B cell (primary cell): ENCODE measurements at regions not wholly inside any gene's neighbourhood (a gene's known extent, or its start where the extent isn't known, plus 50 kb on each side); places are given as distances from the start of the nearest gene placed in this dataset.

Source experiments
- ATAC-seq: fragments of 200-7000 bp; cut with Tn5 transposase; one replicate; pipeline ENCODE4 v1.10.0; 2021; ENCODE audit warnings: low read depth, mild to moderate bottlenecking, moderate number of reproducible peaks, moderate library complexity
- CTCF ChIA-PET: fragments of 350-600 bp; sonication (Branson Sonifier 250); formaldehyde crosslinking; loops from one replicate; lab custom pipeline; 2021; ENCODE audit warnings: antibody characterized with exemption, inconsistent platforms; lab: Charles Lee
- POLR2A ChIA-PET: fragments of 350-600 bp; sonication (Branson Sonifier 250); formaldehyde crosslinking; loops from one replicate; lab custom pipeline; 2021; ENCODE audit warnings: antibody characterized with exemption; lab: Charles Lee
- DNase-seq: peaks from one replicate; pipeline ENCODE4 v3.0.0; 2013
- H2AFZ ChIP-seq: 2 replicates; pipeline ENCODE4 v1.6.1; 2012; ENCODE audit warnings: mild to moderate bottlenecking, low read depth, low read length; ENCODE audit not compliant: insufficient read depth, poor library complexity, severe bottlenecking
- H3K27ac ChIP-seq, 2 donors: 1 replicate in 1 of 2; 2 replicates in 1 of 2; pipeline ENCODE4 v1.5.1; 2012 to 2013; ENCODE audit warnings: low read length in 2 of 2, mild to moderate bottlenecking in 2 of 2, moderate library complexity in 1 of 2
- H3K27me3 ChIP-seq, 4 experiments: fragments of 200-600 bp in 1 of 4; sonication (generic) in 1 of 4; replicated peaks in 1 of 4; 1 replicate in 2 of 4; 2 replicates in 2 of 4; pipeline versions ENCODE4 v1.6.1 to v1.7.0; 2013 to 2016; ENCODE audit warnings: low read length in 3 of 4, mild to moderate bottlenecking in 2 of 4, mixed read lengths in 1 of 4, moderate library complexity in 1 of 4; ENCODE audit not compliant: insufficient read depth in 4 of 4, control insufficient read depth in 3 of 4; ENCODE audit errors: control extremely low read depth in 1 of 4
- H3K36me3 ChIP-seq, 2 experiments: replicated peaks in 1 of 2; 1 replicate in 1 of 2; 2 replicates in 1 of 2; pipeline versions ENCODE4 v1.6.1 to v1.7.1; 2013; ENCODE audit warnings: low read length in 1 of 2; ENCODE audit not compliant: insufficient read depth in 2 of 2, control insufficient read depth in 1 of 2; ENCODE audit errors: control extremely low read depth in 1 of 2, extremely low read depth in 1 of 2
- H3K4me1 ChIP-seq, 2 donors: fragments of 200-600 bp in 1 of 2; sonication (generic) in 1 of 2; 1 replicate in 1 of 2; 2 replicates in 1 of 2; pipeline versions ENCODE4 v1.5.1 to v1.6.1; 2013 to 2017; ENCODE audit warnings: low read length in 2 of 2; ENCODE audit not compliant: control insufficient read depth in 2 of 2, insufficient read depth in 2 of 2
- H3K4me2 ChIP-seq: replicated peaks from 2 replicates; pipeline ENCODE3; 2012; ENCODE audit warnings: mild to moderate bottlenecking, low read depth, low read length; ENCODE audit not compliant: poor library complexity, severe bottlenecking
- H3K4me3 ChIP-seq, 5 experiments: fragments of 200-600 bp in 1 of 5; sonication (generic) in 1 of 5; 1 replicate in 3 of 5; 2 replicates in 2 of 5; pipeline versions ENCODE4 v1.5.1 to v1.7.0; 2011 to 2016; ENCODE audit warnings: low read length in 4 of 5, mild to moderate bottlenecking in 4 of 5, low read depth in 2 of 5, control low read depth in 1 of 5, moderate library complexity in 1 of 5; ENCODE audit not compliant: insufficient read depth in 1 of 5; ENCODE audit errors: control extremely low read depth in 1 of 5, extremely low read depth in 1 of 5
- H3K79me2 ChIP-seq: fragments of 200-600 bp; sonication (generic); one replicate; pipeline ENCODE4 v1.6.0; 2016; ENCODE audit warnings: low read length; ENCODE audit not compliant: control insufficient read depth, insufficient read depth
- H3K9ac ChIP-seq: fragments of 200-600 bp; sonication (generic); 2 replicates; pipeline ENCODE4 v1.6.1; 2017; ENCODE audit warnings: mild to moderate bottlenecking, low read length, moderate library complexity
- H3K9me3 ChIP-seq, 3 donors: one replicate each; pipeline versions ENCODE4 v1.6.1 to v1.7.1; 2013; ENCODE audit warnings: low read length in 2 of 3; ENCODE audit not compliant: control insufficient read depth in 2 of 3, insufficient read depth in 1 of 3; ENCODE audit errors: control extremely low read depth in 1 of 3
- H4K20me1 ChIP-seq: 2 replicates; pipeline ENCODE4 v1.6.0; 2012; ENCODE audit warnings: mild to moderate bottlenecking, low read length; ENCODE audit not compliant: insufficient read depth, control insufficient read depth, poor library complexity, severe bottlenecking
- H3K27ac Mint-ChIP-seq: one replicate; pipeline ENCODE4 v1.8.0; 2021; ENCODE audit warnings: mixed read lengths
- H3K27me3 Mint-ChIP-seq: one replicate; pipeline ENCODE4 v1.8.0; 2021; ENCODE audit warnings: mixed read lengths
- H3K4me1 Mint-ChIP-seq: one replicate; pipeline ENCODE4 v1.8.0; 2021; ENCODE audit warnings: mixed read lengths
- H3K4me3 Mint-ChIP-seq: one replicate; pipeline ENCODE4 v1.8.0; 2021; ENCODE audit warnings: mixed read lengths
- H3K9me3 Mint-ChIP-seq: one replicate; pipeline ENCODE4 v1.8.0; 2022; ENCODE audit warnings: mixed read lengths; ENCODE audit not compliant: insufficient read depth
- EZH2 ChIP-seq: IDR thresholded peaks from 2 replicates; pipeline ENCODE4 v1.6.1; 2012; ENCODE audit warnings: borderline replicate concordance, low read depth, mild to moderate bottlenecking, moderate library complexity, low read length; ENCODE audit not compliant: insufficient read depth, poor library complexity, severe bottlenecking
- WGBS: methylation state at CpG from one replicate; pipeline ENCODE4 v1.1.5; 2013; ENCODE audit warnings: missing lambda C conversion rate; ENCODE audit not compliant: insufficient coverage; 5-methylcytosine and 5-hydroxymethylcytosine counted together
- intact Hi-C: fragments of 100-400 bp; cut with micrococcal nuclease; formaldehyde crosslinking; loops from one replicate; pipeline ENCODE4 v1.10.0; 2022
- TF ChIP-seq, protein P1 (sequence below): fragments of 200-600 bp; IDR thresholded peaks from one replicate; pipeline ENCODE4 v1.8.0; 2022; ENCODE audit warnings: antibody characterized with exemption, mild to moderate bottlenecking

DNA sequence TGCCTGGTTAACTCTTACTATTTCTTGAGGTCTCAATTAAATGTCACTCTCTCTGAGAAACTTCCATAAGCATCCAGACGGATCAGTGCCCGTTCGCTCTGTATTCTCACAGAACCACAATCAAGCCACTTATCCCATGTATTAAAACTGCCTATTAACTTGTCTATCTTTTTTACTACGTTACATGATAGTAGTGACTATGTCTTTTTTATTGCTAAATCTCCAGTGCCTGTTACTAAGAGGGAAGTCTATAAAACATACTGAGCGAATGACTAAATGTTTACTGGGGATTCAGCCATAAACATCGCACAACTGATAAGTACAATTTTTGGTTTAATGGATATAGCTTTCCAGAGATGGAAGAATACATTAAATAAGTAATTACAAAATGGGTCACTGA, 399.9 kb downstream of the NXPH1 start:
- CTCF ChIA-PET: no interaction called here
- no peak overlapping the region for H3K27ac ChIP-seq
- WGBS: no CpG with 5 or more reads among the region's 6 CpGs

DNA sequence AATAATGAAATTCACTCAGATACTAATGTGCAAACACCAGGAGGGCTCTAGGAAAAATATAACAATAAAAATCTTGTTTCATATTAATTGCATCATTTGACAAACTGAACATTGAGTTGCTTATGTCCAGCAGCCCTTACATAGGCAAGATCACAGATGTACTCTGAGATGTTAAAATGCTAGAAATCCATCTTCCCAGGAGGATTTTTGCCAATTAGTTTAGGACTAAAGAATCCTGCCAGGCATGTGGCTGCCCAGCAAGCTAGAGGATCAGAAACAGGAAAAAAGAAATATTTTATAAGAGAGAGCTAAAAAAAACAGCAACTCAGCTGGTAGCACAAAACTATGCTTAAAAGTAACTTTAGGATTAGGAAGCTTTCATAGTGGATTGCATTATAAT, 407.8 kb downstream of the NXPH1 start:
- intact Hi-C loops: no loop called here
- Histone ChIP-seq H3K27ac (no peak overlapping the region), H3K4me2 (no peak overlapping the region), H3K9me3 (no peaks in the 10 kb centered on the region), H3K9ac (no peak overlapping the region), H3K4me1 (no peaks in the 10 kb centered on the region), H3K27me3 (no peaks in the 10 kb centered on the region), H3K36me3 (no peaks in the 10 kb centered on the region), H2AFZ (no peak overlapping the region), H4K20me1 (no peaks in the 10 kb centered on the region), H3K79me2 (no peaks in the 10 kb centered on the region), H3K4me3 (no peak overlapping the region)
- H3K4me1 Mint-ChIP-seq: no peaks in the 10 kb centered on the region
- ATAC-seq (no peak), DNase-seq (no peak)
- H3K27ac Mint-ChIP-seq: no peak overlapping the region
- H3K9me3 Mint-ChIP-seq: peaks cover 5% of the 10 kb centered on the region
- POLR2A ChIA-PET: no interaction called here
- TF ChIP-seq, protein P1, sequence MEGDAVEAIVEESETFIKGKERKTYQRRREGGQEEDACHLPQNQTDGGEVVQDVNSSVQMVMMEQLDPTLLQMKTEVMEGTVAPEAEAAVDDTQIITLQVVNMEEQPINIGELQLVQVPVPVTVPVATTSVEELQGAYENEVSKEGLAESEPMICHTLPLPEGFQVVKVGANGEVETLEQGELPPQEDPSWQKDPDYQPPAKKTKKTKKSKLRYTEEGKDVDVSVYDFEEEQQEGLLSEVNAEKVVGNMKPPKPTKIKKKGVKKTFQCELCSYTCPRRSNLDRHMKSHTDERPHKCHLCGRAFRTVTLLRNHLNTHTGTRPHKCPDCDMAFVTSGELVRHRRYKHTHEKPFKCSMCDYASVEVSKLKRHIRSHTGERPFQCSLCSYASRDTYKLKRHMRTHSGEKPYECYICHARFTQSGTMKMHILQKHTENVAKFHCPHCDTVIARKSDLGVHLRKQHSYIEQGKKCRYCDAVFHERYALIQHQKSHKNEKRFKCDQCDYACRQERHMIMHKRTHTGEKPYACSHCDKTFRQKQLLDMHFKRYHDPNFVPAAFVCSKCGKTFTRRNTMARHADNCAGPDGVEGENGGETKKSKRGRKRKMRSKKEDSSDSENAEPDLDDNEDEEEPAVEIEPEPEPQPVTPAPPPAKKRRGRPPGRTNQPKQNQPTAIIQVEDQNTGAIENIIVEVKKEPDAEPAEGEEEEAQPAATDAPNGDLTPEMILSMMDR: no peak
- TF ChIP-seq EZH2: no peak
- CTCF ChIA-PET: no interaction called here
- H3K4me3 Mint-ChIP-seq: no peak overlapping the region
- no peaks in the 10 kb centered on the region for H3K27me3 Mint-ChIP-seq

More for the DNA sequence above, 399.9 kb downstream of the NXPH1 start:
- Mint-ChIP-seq H3K27ac (no peak overlapping the region), H3K4me3 (no peak overlapping the region), H3K9me3 (peaks cover 9% of the 10 kb centered on the region), H3K4me1 (no peaks in the 10 kb centered on the region), H3K27me3 (no peaks in the 10 kb centered on the region)
- POLR2A ChIA-PET: no interaction called here
- intact Hi-C loops: no loop called here
- DNase-seq: no peak
- Histone ChIP-seq H3K36me3 (no peaks in the 10 kb centered on the region), H4K20me1 (no peaks in the 10 kb centered on the region), H3K9ac (no peak overlapping the region), H3K9me3 (no peaks in the 10 kb centered on the region), H3K4me1 (no peaks in the 10 kb centered on the region), H3K4me3 (no peak overlapping the region), H3K27me3 (no peaks in the 10 kb centered on the region), H2AFZ (no peak overlapping the region), H3K79me2 (no peaks in the 10 kb centered on the region), H3K4me2 (no peak overlapping the region)
- TF ChIP-seq EZH2: no peak
- no peak for ATAC-seq
